Spleen (tissue), 7 donors: ENCODE measurements at regions not wholly inside any gene's neighbourhood (a gene's known extent, or its start where the extent isn't known, plus 50 kb on each side); places are given as distances from the start of the nearest gene placed in this dataset.

Experiments
- CTCF ChIP-seq, 11 experiments: fragments of 200-600 bp in 7 of 11; fragments of 450-650 bp in 4 of 11; sonication (generic) in 4 of 11; IDR thresholded peaks in 8 of 11; conservative IDR thresholded peaks in 3 of 11; 1 replicate in 7 of 11; 2 replicates in 4 of 11; pipeline versions ENCODE4 v1.4.0 to v1.8.0; 2016 to 2021; ENCODE audit warnings: antibody characterized with exemption in 11 of 11, inconsistent platforms in 4 of 11, mild to moderate bottlenecking in 1 of 11
- POLR2A ChIP-seq, 3 donors: fragments of 450-650 bp; IDR thresholded peaks; one replicate each; pipeline ENCODE4 v1.5.1; 2017; ENCODE audit warnings: antibody characterized with exemption in 3 of 3, mild to moderate bottlenecking in 1 of 3
- POLR2AphosphoS5 ChIP-seq, 3 donors: sonication (generic); formaldehyde crosslinking; IDR thresholded peaks; one replicate each; pipeline ENCODE4 v1.5.1; 2017; ENCODE audit warnings: antibody characterized with exemption in 3 of 3
- donor health status: DM: no; HTN: no; CAD: no; lungs with moderate emphysema.
- donor health status: DM: no; HTN: no; CAD: no.
- donor health status: DM: no; HTN: no; CAD: no.

- TF ChIP-seq CTCF (IDR thresholded peaks at IDR 0.05 in 8 of 11, conservative IDR thresholded peaks at IDR 0.05 in 3 of 11) (no peak), POLR2AphosphoS5 (IDR thresholded peaks at IDR 0.05) (no peak), POLR2A (IDR thresholded peaks at IDR 0.05) (no peak)
Measured at GRCh38 chr16:63100082-63100481, 1063.8 kb upstream of the CDH8 start.
